OCI-LY7 (cell line): ENCODE measurements at regions not wholly inside any gene's neighbourhood (a gene's known extent, or its start where the extent isn't known, plus 50 kb on each side); places are given as distances from the start of the nearest gene placed in this dataset.

Source experiments
- BruUV-seq: library from RNA; stranded (reverse); fragments of 400-500 nt; replicated peaks from 2 replicates; lab custom pipeline; 2021; lab: Mats Ljungman, UMichigan
- CTCF ChIA-PET: fragments of 300-600 bp; sonication (Branson Sonifier 250); formaldehyde crosslinking; loops from one replicate; lab custom pipeline; 2022; ENCODE audit warnings: antibody characterized with exemption; ENCODE audit not compliant: unreplicated experiment; lab: Charles Lee
- POLR2A ChIA-PET: fragments of 300-600 bp; sonication (Branson Sonifier 250); formaldehyde crosslinking; loops from one replicate; lab custom pipeline; 2022; ENCODE audit warnings: antibody characterized with exemption; lab: Charles Lee
- DNase-seq: peaks from one replicate; pipeline ENCODE4 v3.0.0-alpha.2; 2015; ENCODE audit warnings: low spot score
- H2AFZ ChIP-seq: fragments of 200-600 bp; sonication (generic), shearing (Covaris generic); 2 replicates; pipeline ENCODE4 v1.6.1; 2014; ENCODE audit warnings: mild to moderate bottlenecking, antibody characterized with exemption, low read length, moderate library complexity
- H3K27ac ChIP-seq: fragments of 200-600 bp; sonication (generic); 2 replicates; pipeline ENCODE4 v1.5.1; 2014; ENCODE audit warnings: mixed run types, low read depth, mild to moderate bottlenecking, moderate library complexity, low read length, inconsistent platforms; ENCODE audit not compliant: poor library complexity, severe bottlenecking
- H3K36me3 ChIP-seq: fragments of 200-600 bp; sonication (generic); 2 replicates; pipeline ENCODE4 v1.6.1; 2014; ENCODE audit warnings: mild to moderate bottlenecking, antibody characterized with exemption, low read length, moderate library complexity, mixed read lengths; ENCODE audit not compliant: insufficient read depth
- H3K4me1 ChIP-seq: fragments of 200-600 bp; sonication (generic); 2 replicates; pipeline ENCODE4 v1.5.1; 2014; ENCODE audit warnings: mild to moderate bottlenecking, low read length; ENCODE audit not compliant: insufficient read depth, poor library complexity, severe bottlenecking
- H3K4me2 ChIP-seq: fragments of 200-600 bp; sonication (generic); 2 replicates; pipeline ENCODE4 v1.6.1; 2014; ENCODE audit warnings: mild to moderate bottlenecking, low read length
- H3K4me3 ChIP-seq: fragments of 200-600 bp; sonication (generic); 2 replicates; pipeline ENCODE4 v1.5.1; 2014; ENCODE audit warnings: mild to moderate bottlenecking, low read depth, low read length; ENCODE audit not compliant: poor library complexity, severe bottlenecking
- H3K79me2 ChIP-seq: fragments of 200-600 bp; sonication (generic); 2 replicates; pipeline ENCODE4 v1.6.1; 2016; ENCODE audit warnings: low read depth, mild to moderate bottlenecking, low read length, moderate library complexity, mixed read lengths; ENCODE audit not compliant: insufficient read depth
- H3K9me2 ChIP-seq: fragments of 200-600 bp; sonication (generic); 2 replicates; pipeline ENCODE4 v1.6.1; 2016; ENCODE audit warnings: mild to moderate bottlenecking, low read length, mixed read lengths; ENCODE audit not compliant: insufficient read depth
- H3K9me3 ChIP-seq: fragments of 200-600 bp; sonication (generic); 2 replicates; pipeline ENCODE4 v1.6.1; 2014; ENCODE audit warnings: mild to moderate bottlenecking, mixed run types, low read length, mixed read lengths
- H4K20me1 ChIP-seq: fragments of 200-600 bp; sonication (generic); 2 replicates; pipeline ENCODE4 v1.6.1; 2014; ENCODE audit warnings: mild to moderate bottlenecking, antibody characterized with exemption, low read length, moderate library complexity, mixed read lengths; ENCODE audit not compliant: insufficient read depth
- CTCF ChIP-seq: fragments of 200-600 bp; sonication (generic); conservative IDR thresholded peaks from 2 replicates; pipeline ENCODE4 v1.5.1; 2014; ENCODE audit warnings: mild to moderate bottlenecking, antibody characterized with exemption, low read length, moderate library complexity, mixed read lengths
- EZH2phosphoT487 ChIP-seq: fragments of 200-600 bp; sonication (generic); IDR thresholded peaks from 2 replicates; pipeline ENCODE4 v1.6.1; 2018; ENCODE audit warnings: low read depth, borderline replicate concordance, mild to moderate bottlenecking, mixed run types, antibody characterized with exemption, low read length, moderate library complexity, mixed read lengths
- intact Hi-C: fragments of 100-400 bp; cut with micrococcal nuclease; formaldehyde crosslinking; loops from one replicate; pipeline ENCODE4 v1.10.0; 2022; ENCODE audit not compliant: unreplicated experiment

GRCh38 chr13:91184244-91184926, 163.1 kb upstream of the MIR17HG start:
- no peak for TF ChIP-seq EZH2phosphoT487
- no peak for TF ChIP-seq CTCF
- Histone ChIP-seq H3K4me1 (no peaks in the 10 kb centered on the region), H2AFZ (no peak overlapping the region), H3K4me3 (no peak overlapping the region), H3K4me2 (no peak overlapping the region), H3K36me3 (no peaks in the 10 kb centered on the region), H4K20me1 (0 out of 2 replicates have a peak, but pooled peaks cover 2% of the 10 kb centered on the region), H3K9me3 (no peaks in the 10 kb centered on the region), H3K79me2 (no peaks in the 10 kb centered on the region), H3K27ac (no peak overlapping the region), H3K9me2 (no peaks in the 10 kb centered on the region)
- ChIA-PET POLR2A (interaction anchor here (0.8 to 3.4 kb wide), 17 partner anchors 10 to 345 kb away, joined by 3 to 20 read pairs (median 4); no protein-coding TSS in a partner anchor), CTCF (interaction anchor here (0.7 to 0.8 kb wide), 2 partner anchors 13 to 19 kb away, joined by 3 to 4 read pairs; no protein-coding TSS in a partner anchor)
- intact Hi-C loops = no loop called here
- BruUV-seq = no TSS peak
- DNase-seq = no peak

- peak; percentile 44 for DNase-seq
- BruUV-seq = no TSS peak
- ChIA-PET POLR2A (interaction anchor here (1.0 to 3.4 kb wide), 10 partner anchors 9 to 759 kb away, joined by 3 to 20 read pairs (median 4); no protein-coding TSS in a partner anchor), CTCF (interaction anchor here (0.6 kb wide), 1 partner anchor 198 kb away, joined by 3 read pairs; no protein-coding TSS in a partner anchor)
- Histone ChIP-seq H3K4me2 (no peak overlapping the region), H3K9me2 (no peaks in the 10 kb centered on the region), H3K9me3 (no peaks in the 10 kb centered on the region), H4K20me1 (0 out of 2 replicates have a peak, but pooled peaks cover 2% of the 10 kb centered on the region), H3K4me1 (no peaks in the 10 kb centered on the region), H3K36me3 (no peaks in the 10 kb centered on the region), H3K27ac (no peak overlapping the region), H3K79me2 (no peaks in the 10 kb centered on the region), H3K4me3 (no peak overlapping the region), H2AFZ (no peak overlapping the region)
- no peak for TF ChIP-seq EZH2phosphoT487
- no peak for TF ChIP-seq CTCF
- intact Hi-C loops = no loop called here
Observed at GRCh38 chr13:91185294-91185863, 162.1 kb upstream of the MIR17HG start.
